Right lobe of liver (tissue), 6 donors: ENCODE measurements at regions not wholly inside any gene's neighbourhood (a gene's known extent, or its start where the extent isn't known, plus 50 kb on each side); places are given as distances from the start of the nearest gene placed in this dataset.
"Not testable (repeated sequence)": the region's sequence is repeated elsewhere in the genome, so short reads cannot be mapped to it uniquely, and the experiment has no call there.

Source experiments
- ATAC-seq, 4 donors: fragments of 200-7000 bp; cut with Tn5 transposase; one replicate each; pipeline ENCODE4 v1.9.1; 2020; ENCODE audit warnings: mild to moderate bottlenecking in 4 of 4, moderate library complexity in 4 of 4
- DNase-seq, 3 donors: peaks; one replicate each; pipeline ENCODE4 v3.0.0-alpha.2; 2020
- H3K27ac ChIP-seq, 3 donors: fragments of 200-600 bp; one replicate each; pipeline ENCODE4 v1.8.0; 2022
- H3K27me3 ChIP-seq, 2 donors: fragments of 200-600 bp; one replicate each; pipeline ENCODE4 v1.8.0; 2022
- H3K36me3 ChIP-seq, 4 donors: fragments of 200-600 bp; sonication (generic) in 1 of 4; one replicate each; pipeline versions ENCODE4 v1.5.1 to v1.8.0; 2017 to 2022; ENCODE audit warnings: control low read depth in 1 of 4
- H3K4me1 ChIP-seq, 4 donors: fragments of 200-600 bp; sonication (generic) in 1 of 4; one replicate each; pipeline versions ENCODE4 v1.5.1 to v1.8.0; 2017 to 2022; ENCODE audit warnings: control low read depth in 1 of 4
- H3K4me3 ChIP-seq, 3 donors: fragments of 200-600 bp; one replicate each; pipeline ENCODE4 v1.8.0; 2022
- H3K9me3 ChIP-seq, 4 donors: fragments of 200-600 bp; sonication (generic) in 1 of 4; one replicate each; pipeline versions ENCODE4 v1.5.1 to v1.8.0; 2017 to 2022; ENCODE audit warnings: control low read depth in 1 of 4
- CTCF ChIP-seq, 4 donors: fragments of 200-600 bp in 3 of 4; fragments of 450-650 bp in 1 of 4; IDR thresholded peaks; one replicate each; pipeline versions ENCODE4 v1.5.1 to v1.8.0; 2016 to 2022; ENCODE audit warnings: antibody characterized with exemption in 4 of 4, mild to moderate bottlenecking in 2 of 4
- POLR2A ChIP-seq: fragments of 450-650 bp; IDR thresholded peaks from one replicate; pipeline ENCODE4 v1.6.1; 2017; ENCODE audit warnings: antibody characterized with exemption, mild to moderate bottlenecking
- WGBS: methylation state at CpG from one replicate; pipeline ENCODE4 v1.1.6; 2018; ENCODE audit warnings: low coverage, low lambda C conversion rate; ENCODE audit not compliant: insufficient coverage; ENCODE audit errors: missing lambda C conversion rate; 5-methylcytosine and 5-hydroxymethylcytosine counted together
- intact Hi-C, 2 donors: fragments of 100-400 bp; cut with DNase I; formaldehyde crosslinking; loops; one replicate each; pipeline versions ENCODE4 v1.11.2 to v1.14.1; 2022
- donor health status: DM: no; HTN: yes; CAD: no.
- donor health status: DM: no; HTN: no; CAD: no.
- donor health status: DM: no; HTN: no; CAD: no.
- donor health status: DM: no; HTN: yes; CAD: no.
- donor health status: DM: no; HTN: yes; CAD: no.

GRCh38 chr21:17200250-17200649 lies 312.6 kb upstream of the CXADR start:
- H3K4me1 ChIP-seq = no peaks in the 10 kb centered on the region
- WGBS = 58% methylated on average over 2 of the region's 2 CpGs
- DNase-seq (no peak), ATAC-seq (no peak)
- intact Hi-C loops = no loop called here
- no peak overlapping the region for H3K27ac ChIP-seq
- no peaks in the 10 kb centered on the region for H3K9me3 ChIP-seq
- no peak overlapping the region for H3K4me3 ChIP-seq
- H3K27me3 ChIP-seq = no peaks in the 10 kb centered on the region
- TF ChIP-seq POLR2A (no peak), CTCF (IDR thresholded peaks at IDR 0.05) (no peak)
- no peaks in the 10 kb centered on the region for H3K36me3 ChIP-seq

- intact Hi-C loops = no loop called here
- 60% methylated on average over 2 of the region's 2 CpGs for WGBS
- H3K27me3 ChIP-seq = no peaks in the 10 kb centered on the region
- no peaks in the 10 kb centered on the region for H3K9me3 ChIP-seq
- TF ChIP-seq CTCF (IDR thresholded peaks at IDR 0.05) (no peak), POLR2A (no peak)
- no peak overlapping the region for H3K4me3 ChIP-seq
- H3K27ac ChIP-seq = no peak overlapping the region
- ATAC-seq = no peak
- H3K4me1 ChIP-seq = no peaks in the 10 kb centered on the region
- DNase-seq = no peak
- no peaks in the 10 kb centered on the region for H3K36me3 ChIP-seq
These were observed 311.0 kb upstream of the CXADR start for GRCh38 chr21:17201741-17202260.

- Histone ChIP-seq H3K4me3 (no peak overlapping the region), H3K27me3 (no peaks in the 10 kb centered on the region), H3K36me3 (no peaks in the 10 kb centered on the region), H3K9me3 (no peaks in the 10 kb centered on the region), H3K4me1 (no peaks in the 10 kb centered on the region), H3K27ac (no peak overlapping the region)
- TF ChIP-seq CTCF (IDR thresholded peaks at IDR 0.05) (no peak), POLR2A (no peak)
- intact Hi-C loops = no loop called here
- 78% methylated on average over 2 of the region's 3 CpGs for WGBS
- no peak for DNase-seq
- no peak for ATAC-seq
These were observed 298.0 kb upstream of the CXADR start for GRCh38 chr21:17214801-17215200.

- intact Hi-C loops, H3K36me3 ChIP-seq, H3K9me3 ChIP-seq, H3K4me3 ChIP-seq, ATAC-seq, H3K4me1 ChIP-seq, DNase-seq, H3K27me3 ChIP-seq, H3K27ac ChIP-seq: not testable (repeated sequence)
- WGBS = 78% methylated on average over 1 of the region's 1 CpG
These were observed 293.8 kb upstream of the CXADR start for GRCh38 chr21:17219050-17219449.

GRCh38 chr21:17231124-17231523 lies 281.7 kb upstream of the CXADR start:
- DNase-seq (no peak), ATAC-seq (no peak)
- TF ChIP-seq CTCF (IDR thresholded peaks at IDR 0.05) = no peak
- TF ChIP-seq POLR2A = no peak
- H3K36me3 ChIP-seq = no peaks in the 10 kb centered on the region
- 87% methylated on average over 2 of the region's 2 CpGs for WGBS
- H3K27ac ChIP-seq = no peak overlapping the region
- H3K9me3 ChIP-seq = no peaks in the 10 kb centered on the region
- H3K4me1 ChIP-seq = no peaks in the 10 kb centered on the region
- H3K4me3 ChIP-seq = no peak overlapping the region
- H3K27me3 ChIP-seq = no peaks in the 10 kb centered on the region
- intact Hi-C loops = no loop called here
